CD4-positive, alpha-beta T cell (primary cell): ENCODE measurements at regions not wholly inside any gene's neighbourhood (a gene's known extent, or its start where the extent isn't known, plus 50 kb on each side); places are given as distances from the start of the nearest gene placed in this dataset.

Source experiments
- ATAC-seq: fragments of 200-7000 bp; cut with Tn5 transposase; one replicate; pipeline ENCODE4 v1.10.0; 2022; ENCODE audit warnings: mild to moderate bottlenecking; ENCODE audit not compliant: poor library complexity
- CTCF ChIA-PET: fragments of 350-600 bp; sonication (Branson Sonifier 250); formaldehyde crosslinking; loops from one replicate; lab custom pipeline; 2021; ENCODE audit warnings: antibody characterized with exemption, inconsistent platforms; lab: Charles Lee
- POLR2A ChIA-PET: fragments of 350-600 bp; sonication (Branson Sonifier 250); formaldehyde crosslinking; loops from one replicate; lab custom pipeline; 2021; ENCODE audit warnings: antibody characterized with exemption, inconsistent platforms; lab: Charles Lee
- DNase-seq, 14 experiments: peaks; one replicate each; pipeline ENCODE4 v3.0.0-alpha.2; 2013 to 2020; ENCODE audit warnings: mixed read lengths in 2 of 14
- H3K27ac ChIP-seq, 2 donors: one replicate each; pipeline versions ENCODE4 v1.5.1 to v1.7.0; 2013; ENCODE audit warnings: low read length in 2 of 2, low read depth in 1 of 2, mild to moderate bottlenecking in 1 of 2
- H3K27me3 ChIP-seq, 2 experiments: 1 replicate in 1 of 2; 2 replicates in 1 of 2; pipeline versions ENCODE4 v1.6.1 to v1.7.0; 2013; ENCODE audit warnings: low read length in 2 of 2, control low read depth in 1 of 2, mild to moderate bottlenecking in 1 of 2, moderate library complexity in 1 of 2; ENCODE audit not compliant: insufficient read depth in 2 of 2, control insufficient read depth in 1 of 2
- H3K36me3 ChIP-seq: one replicate; pipeline ENCODE4 v1.6.1; 2013; ENCODE audit warnings: low read length, control low read depth; ENCODE audit not compliant: insufficient read depth
- H3K4me1 ChIP-seq: one replicate; pipeline ENCODE4 v1.6.1; 2013; ENCODE audit warnings: low read length, control low read depth; ENCODE audit not compliant: insufficient read depth
- H3K4me3 ChIP-seq: one replicate; pipeline ENCODE4 v1.5.1; 2013; ENCODE audit warnings: mild to moderate bottlenecking, low read length, moderate library complexity
- H3K9me3 ChIP-seq, 2 experiments: 1 replicate in 1 of 2; 2 replicates in 1 of 2; pipeline versions ENCODE4 v1.6.1 to v1.7.0; 2013; ENCODE audit warnings: low read length in 2 of 2, mild to moderate bottlenecking in 2 of 2, control low read depth in 1 of 2, moderate library complexity in 1 of 2; ENCODE audit not compliant: control insufficient read depth in 1 of 2, insufficient read depth in 1 of 2
- H3K27ac Mint-ChIP-seq: one replicate; pipeline ENCODE4 v1.8.0; 2020; ENCODE audit warnings: mixed read lengths
- H3K27me3 Mint-ChIP-seq: one replicate; pipeline ENCODE4 v1.8.0; 2021; ENCODE audit warnings: mixed read lengths
- H3K36me3 Mint-ChIP-seq: one replicate; pipeline ENCODE4 v1.8.0; 2021; ENCODE audit warnings: low read depth, mixed read lengths
- H3K4me1 Mint-ChIP-seq: one replicate; pipeline ENCODE4 v1.8.0; 2021; ENCODE audit warnings: low read depth, mixed read lengths
- H3K4me3 Mint-ChIP-seq: one replicate; pipeline ENCODE4 v1.8.0; 2020; ENCODE audit warnings: mild to moderate bottlenecking, mixed read lengths
- H3K9me3 Mint-ChIP-seq: one replicate; pipeline ENCODE4 v1.8.0; 2020; ENCODE audit warnings: mixed read lengths
- CTCF ChIP-seq: fragments of 200-600 bp; IDR thresholded peaks from one replicate; pipeline ENCODE4 v1.8.0; 2022; ENCODE audit warnings: antibody characterized with exemption, mild to moderate bottlenecking
- intact Hi-C, 2 experiments: fragments of 100-400 bp; cut with DNase I in 1 of 2; cut with micrococcal nuclease in 1 of 2; formaldehyde crosslinking; loops; one replicate each; pipeline versions ENCODE4 v1.15.1 to v1.9.0; 2023 to 2025; cut with DNase I, micrococcal nuclease

GRCh38 chr14:48900565-48900964, 685.6 kb downstream of the RPS29 start:
- no peaks in the 10 kb centered on the region for H3K27me3 ChIP-seq
- no peak for TF ChIP-seq CTCF
- POLR2A ChIA-PET = no interaction called here
- no peak overlapping the region for H3K4me3 ChIP-seq
- DNase-seq (no peak), ATAC-seq (no peak)
- no peak overlapping the region for H3K27ac ChIP-seq
- no peaks in the 10 kb centered on the region for H3K36me3 Mint-ChIP-seq
- H3K4me3 Mint-ChIP-seq = no peak overlapping the region
- intact Hi-C loops = no loop called here
- no peaks in the 10 kb centered on the region for H3K4me1 ChIP-seq
- H3K9me3 ChIP-seq = no peaks in the 10 kb centered on the region
- CTCF ChIA-PET = no interaction called here
- no peaks in the 10 kb centered on the region for H3K27me3 Mint-ChIP-seq
- H3K4me1 Mint-ChIP-seq = no peaks in the 10 kb centered on the region
- no peaks in the 10 kb centered on the region for H3K9me3 Mint-ChIP-seq
- H3K27ac Mint-ChIP-seq = no peak overlapping the region
- H3K36me3 ChIP-seq = no peaks in the 10 kb centered on the region

- H3K36me3 ChIP-seq = no peaks in the 10 kb centered on the region
- no peaks in the 10 kb centered on the region for H3K4me1 ChIP-seq
- H3K27ac ChIP-seq = no peak overlapping the region
- CTCF ChIA-PET = no interaction called here
- H3K4me1 Mint-ChIP-seq = no peaks in the 10 kb centered on the region
- H3K4me3 Mint-ChIP-seq = no peak overlapping the region
- H3K9me3 Mint-ChIP-seq = no peaks in the 10 kb centered on the region
- ATAC-seq (no peak), DNase-seq (no peak)
- POLR2A ChIA-PET = no interaction called here
- H3K27me3 Mint-ChIP-seq = no peaks in the 10 kb centered on the region
- intact Hi-C loops = no loop called here
- H3K27ac Mint-ChIP-seq = no peak overlapping the region
- H3K36me3 Mint-ChIP-seq = no peaks in the 10 kb centered on the region
- H3K4me3 ChIP-seq = no peak overlapping the region
- H3K9me3 ChIP-seq = no peaks in the 10 kb centered on the region
- H3K27me3 ChIP-seq = no peaks in the 10 kb centered on the region
- TF ChIP-seq CTCF = no peak
These were observed 695.8 kb downstream of the RPS29 start for GRCh38 chr14:48890333-48890732.

GRCh38 chr14:48876806-48877340, 709.3 kb downstream of the RPS29 start:
- Mint-ChIP-seq H3K4me3 (no peak overlapping the region), H3K27ac (no peak overlapping the region), H3K27me3 (no peaks in the 10 kb centered on the region), H3K36me3 (no peaks in the 10 kb centered on the region), H3K9me3 (no peaks in the 10 kb centered on the region), H3K4me1 (no peaks in the 10 kb centered on the region)
- no peak overlapping the region for H3K4me3 ChIP-seq
- peaks cover 0 to 3% of the 10 kb centered on the region in 2 experiments for H3K9me3 ChIP-seq
- ATAC-seq (no peak), DNase-seq (no peak)
- no peaks in the 10 kb centered on the region for H3K36me3 ChIP-seq
- no peak for TF ChIP-seq CTCF
- POLR2A ChIA-PET = no interaction called here
- H3K27me3 ChIP-seq = no peaks in the 10 kb centered on the region
- no peaks in the 10 kb centered on the region for H3K4me1 ChIP-seq
- intact Hi-C loops = no loop called here
- CTCF ChIA-PET = no interaction called here
- no peak overlapping the region for H3K27ac ChIP-seq
